ENCODE measurements at regions not wholly inside any gene's neighbourhood (a gene's known extent, or its start where the extent isn't known, plus 50 kb on each side); places are given as distances from the start of the nearest gene placed in this dataset.

DNA sequence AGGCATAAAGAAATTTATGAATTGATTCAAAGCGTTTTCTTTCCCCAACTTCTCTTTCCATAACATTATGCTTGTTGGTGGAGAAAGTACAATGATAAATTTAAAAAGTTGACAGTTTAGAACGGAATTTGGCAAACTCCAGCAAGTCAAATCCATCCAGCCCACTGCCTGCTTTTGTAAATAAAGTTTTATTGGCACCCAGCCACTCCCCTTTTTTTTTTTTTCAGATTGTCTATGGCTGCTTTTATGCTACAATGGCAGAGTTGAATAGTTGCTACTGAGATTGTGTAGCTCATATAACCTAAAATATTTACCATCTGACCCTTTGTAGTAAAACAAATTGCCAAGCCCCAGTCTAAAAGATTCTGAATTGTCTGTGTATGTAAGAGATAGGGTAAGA is 112.8 kb upstream of the RBMS3 start:
- TF ChIP-seq GATA2 (IDR thresholded peaks at IDR 0.05; ENCODE audit: low read depth, low read length) = no peak
- TF ChIP-seq GATA3 (IDR thresholded peaks at IDR 0.05; ENCODE audit: low read depth, low read length) = no peak

Measured in SH-SY5Y (cell line).